ENCODE measurements at regions not wholly inside any gene's neighbourhood (a gene's known extent, or its start where the extent isn't known, plus 50 kb on each side); places are given as distances from the start of the nearest gene placed in this dataset.
A peak's percentile ranks its signal among the peaks of the same experiment; 100 is the strongest.

GRCh38 chr6:164325168-164325567, 910.6 kb downstream of the QKI start:
- no peak overlapping the region for H3K27ac ChIP-seq (ENCODE audit: low read length)
- H3K36me3 ChIP-seq (ENCODE audit: control insufficient read depth, insufficient read depth, low read length): no peaks in the 10 kb centered on the region
- no peak overlapping the region for H3K4me3 ChIP-seq (ENCODE audit: low read length)
- DNase-seq: no peak
- no peaks in the 10 kb centered on the region for H3K4me1 ChIP-seq (ENCODE audit: control insufficient read depth, insufficient read depth, low read length)
- no peaks in the 10 kb centered on the region for H3K27me3 ChIP-seq (ENCODE audit: control insufficient read depth, insufficient read depth, low read length)
- no peaks in the 10 kb centered on the region for H3K9me3 ChIP-seq (replicated peaks; ENCODE audit: control insufficient read depth, low read depth, low read length)
- WGBS (ENCODE audit: insufficient coverage): no CpG with 5 or more reads among the region's 1 CpG

GRCh38 chr6:164322533-164322932, 908.0 kb downstream of the QKI start:
- no peaks in the 10 kb centered on the region for H3K36me3 ChIP-seq (ENCODE audit: control insufficient read depth, insufficient read depth, low read length)
- no peak overlapping the region for H3K27ac ChIP-seq (ENCODE audit: low read length)
- no CpG with 5 or more reads among the region's 4 CpGs for WGBS (ENCODE audit: insufficient coverage)

GRCh38 chr6:164321297-164321696, 906.8 kb downstream of the QKI start:
- Histone ChIP-seq H3K27ac (ENCODE audit: low read length) (no peak overlapping the region), H3K4me1 (ENCODE audit: control insufficient read depth, insufficient read depth, low read length) (no peaks in the 10 kb centered on the region), H3K9me3 (replicated peaks; ENCODE audit: control insufficient read depth, low read depth, low read length) (no peaks in the 10 kb centered on the region), H3K36me3 (ENCODE audit: control insufficient read depth, insufficient read depth, low read length) (no peaks in the 10 kb centered on the region), H3K27me3 (ENCODE audit: control insufficient read depth, insufficient read depth, low read length) (no peaks in the 10 kb centered on the region), H3K4me3 (ENCODE audit: low read length) (no peak overlapping the region)
- WGBS (ENCODE audit: insufficient coverage): 88% methylated on average over 1 of the region's 4 CpGs
- DNase-seq: no peak

More at GRCh38 chr6:164322533-164322932, 908.0 kb downstream of the QKI start:
- no peak for DNase-seq
- H3K4me1 ChIP-seq (ENCODE audit: control insufficient read depth, insufficient read depth, low read length): no peaks in the 10 kb centered on the region
- no peaks in the 10 kb centered on the region for H3K27me3 ChIP-seq (ENCODE audit: control insufficient read depth, insufficient read depth, low read length)
- no peak overlapping the region for H3K4me3 ChIP-seq (ENCODE audit: low read length)
- no peaks in the 10 kb centered on the region for H3K9me3 ChIP-seq (replicated peaks; ENCODE audit: control insufficient read depth, low read depth, low read length)

GRCh38 chr6:164315376-164315775, 900.9 kb downstream of the QKI start:
- H3K27ac ChIP-seq (ENCODE audit: low read length): no peak overlapping the region
- no peaks in the 10 kb centered on the region for H3K9me3 ChIP-seq (replicated peaks; ENCODE audit: control insufficient read depth, low read depth, low read length)
- H3K4me1 ChIP-seq (ENCODE audit: control insufficient read depth, insufficient read depth, low read length): no peaks in the 10 kb centered on the region
- H3K27me3 ChIP-seq (ENCODE audit: control insufficient read depth, insufficient read depth, low read length): no peaks in the 10 kb centered on the region
- H3K4me3 ChIP-seq (ENCODE audit: low read length): no peak overlapping the region
- WGBS (ENCODE audit: insufficient coverage): 100% methylated on average over 1 of the region's 2 CpGs
- no peaks in the 10 kb centered on the region for H3K36me3 ChIP-seq (ENCODE audit: control insufficient read depth, insufficient read depth, low read length)
- no peak for DNase-seq

GRCh38 chr6:164308339-164308738, 893.8 kb downstream of the QKI start:
- Histone ChIP-seq H3K27ac (ENCODE audit: low read length) (no peak overlapping the region), H3K4me1 (ENCODE audit: control insufficient read depth, insufficient read depth, low read length) (peaks cover 5% of the 10 kb centered on the region), H3K27me3 (ENCODE audit: control insufficient read depth, insufficient read depth, low read length) (no peaks in the 10 kb centered on the region), H3K36me3 (ENCODE audit: control insufficient read depth, insufficient read depth, low read length) (no peaks in the 10 kb centered on the region), H3K4me3 (ENCODE audit: low read length) (no peak overlapping the region), H3K9me3 (replicated peaks; ENCODE audit: control insufficient read depth, low read depth, low read length) (no peaks in the 10 kb centered on the region)
- DNase-seq: no peak

GRCh38 chr6:164303102-164303964, 888.8 kb downstream of the QKI start:
- Histone ChIP-seq H3K4me1 (ENCODE audit: control insufficient read depth, insufficient read depth, low read length) (peaks cover 8% of the 10 kb centered on the region), H3K27me3 (ENCODE audit: control insufficient read depth, insufficient read depth, low read length) (no peaks in the 10 kb centered on the region), H3K9me3 (replicated peaks; ENCODE audit: control insufficient read depth, low read depth, low read length) (no peaks in the 10 kb centered on the region), H3K36me3 (ENCODE audit: control insufficient read depth, insufficient read depth, low read length) (no peaks in the 10 kb centered on the region), H3K27ac (ENCODE audit: low read length) (no peak overlapping the region), H3K4me3 (ENCODE audit: low read length) (no peak overlapping the region)
- DNase-seq: peak; percentile 87
- WGBS (ENCODE audit: insufficient coverage): 33% methylated on average over 2 of the region's 5 CpGs

GRCh38 chr6:164296411-164296810, 881.9 kb downstream of the QKI start:
- no peak for DNase-seq
- H3K27ac ChIP-seq (ENCODE audit: low read length): no peak overlapping the region
- no peaks in the 10 kb centered on the region for H3K36me3 ChIP-seq (ENCODE audit: control insufficient read depth, insufficient read depth, low read length)
- H3K27me3 ChIP-seq (ENCODE audit: control insufficient read depth, insufficient read depth, low read length): no peaks in the 10 kb centered on the region
- no peak overlapping the region for H3K4me3 ChIP-seq (ENCODE audit: low read length)
- H3K9me3 ChIP-seq (replicated peaks; ENCODE audit: control insufficient read depth, low read depth, low read length): peaks cover under 1% of the 10 kb centered on the region
- 76% methylated on average over 3 of the region's 4 CpGs for WGBS (ENCODE audit: insufficient coverage)
- H3K4me1 ChIP-seq (ENCODE audit: control insufficient read depth, insufficient read depth, low read length): no peaks in the 10 kb centered on the region

- peak; percentile 10 for DNase-seq
- Histone ChIP-seq H3K36me3 (ENCODE audit: control insufficient read depth, insufficient read depth, low read length) (no peaks in the 10 kb centered on the region), H3K27me3 (ENCODE audit: control insufficient read depth, insufficient read depth, low read length) (no peaks in the 10 kb centered on the region), H3K27ac (ENCODE audit: low read length) (no peak overlapping the region), H3K4me1 (ENCODE audit: control insufficient read depth, insufficient read depth, low read length) (no peaks in the 10 kb centered on the region), H3K4me3 (ENCODE audit: low read length) (no peak overlapping the region), H3K9me3 (replicated peaks; ENCODE audit: control insufficient read depth, low read depth, low read length) (peaks cover 3% of the 10 kb centered on the region)
- 58% methylated on average over 4 of the region's 9 CpGs for WGBS (ENCODE audit: insufficient coverage)
Measured at GRCh38 chr6:164294047-164294784, 879.7 kb downstream of the QKI start.

- Histone ChIP-seq H3K4me1 (ENCODE audit: control insufficient read depth, insufficient read depth, low read length) (no peaks in the 10 kb centered on the region), H3K27ac (ENCODE audit: low read length) (no peak overlapping the region), H3K4me3 (ENCODE audit: low read length) (no peak overlapping the region), H3K36me3 (ENCODE audit: control insufficient read depth, insufficient read depth, low read length) (no peaks in the 10 kb centered on the region), H3K27me3 (ENCODE audit: control insufficient read depth, insufficient read depth, low read length) (no peaks in the 10 kb centered on the region), H3K9me3 (replicated peaks; ENCODE audit: control insufficient read depth, low read depth, low read length) (peaks cover 3% of the 10 kb centered on the region)
- no peak for DNase-seq
Measured at GRCh38 chr6:164291224-164291623, 876.7 kb downstream of the QKI start.

- Histone ChIP-seq H3K9me3 (replicated peaks; ENCODE audit: control insufficient read depth, low read depth, low read length) (peaks cover 3% of the 10 kb centered on the region), H3K4me3 (ENCODE audit: low read length) (no peak overlapping the region), H3K4me1 (ENCODE audit: control insufficient read depth, insufficient read depth, low read length) (no peaks in the 10 kb centered on the region), H3K27me3 (ENCODE audit: control insufficient read depth, insufficient read depth, low read length) (no peaks in the 10 kb centered on the region), H3K36me3 (ENCODE audit: control insufficient read depth, insufficient read depth, low read length) (no peaks in the 10 kb centered on the region), H3K27ac (ENCODE audit: low read length) (no peak overlapping the region)
- no CpG with 5 or more reads among the region's 3 CpGs for WGBS (ENCODE audit: insufficient coverage)
- no peak for DNase-seq
Measured at GRCh38 chr6:164290101-164290500, 875.6 kb downstream of the QKI start.

Data from muscle of leg (tissue), 3 donors.